Fibroblast of upper back skin (primary cell): ENCODE measurements at regions not wholly inside any gene's neighbourhood (a gene's known extent, or its start where the extent isn't known, plus 50 kb on each side); places are given as distances from the start of the nearest gene placed in this dataset.
"Not testable (repeated sequence)": the region's sequence is repeated elsewhere in the genome, so short reads cannot be mapped to it uniquely, and the experiment has no call there.

Experiments
- DNase-seq: peaks from one replicate; pipeline ENCODE4 v3.0.0-alpha.2; 2013

- no peak for DNase-seq
These were observed 73.8 kb upstream of the EPCAM start for GRCh38 chr2:47295131-47295980.

- DNase-seq: no peak
These were observed 75.1 kb upstream of the EPCAM start for GRCh38 chr2:47293976-47294375.

- DNase-seq: peak; percentile 95
These were observed 80.2 kb upstream of the EPCAM start for GRCh38 chr2:47288864-47289263.

GRCh38 chr2:47283659-47284058 lies 85.5 kb upstream of the EPCAM start:
- DNase-seq: no peak

GRCh38 chr2:47282621-47283272 lies 86.4 kb upstream of the EPCAM start:
- DNase-seq: no peak

- not testable (repeated sequence) for DNase-seq
These were observed 89.6 kb upstream of the EPCAM start for GRCh38 chr2:47279525-47279924.

- no peak for DNase-seq
These were observed 91.1 kb upstream of the EPCAM start for GRCh38 chr2:47277987-47278386.

GRCh38 chr2:47277187-47277586 lies 91.9 kb upstream of the EPCAM start:
- no peak for DNase-seq

GRCh38 chr2:47276061-47276460 lies 93.0 kb upstream of the EPCAM start:
- no peak for DNase-seq

- peak; percentile 93 for DNase-seq
These were observed 94.9 kb upstream of the EPCAM start for GRCh38 chr2:47274054-47274782.

GRCh38 chr2:47272905-47273758 lies 96.0 kb upstream of the EPCAM start:
- DNase-seq: no peak

- DNase-seq: peak; percentile 46
These were observed 95.9 kb upstream of the CALM2 start for GRCh38 chr2:47272031-47272864.

GRCh38 chr2:47271054-47272000 lies 95.0 kb upstream of the CALM2 start:
- no peak for DNase-seq

GRCh38 chr2:47270421-47270820 lies 94.1 kb upstream of the CALM2 start:
- no peak for DNase-seq

- peak; percentile 98 for DNase-seq
These were observed 93.3 kb upstream of the CALM2 start for GRCh38 chr2:47269316-47270232.

- no peak for DNase-seq
These were observed 91.4 kb upstream of the CALM2 start for GRCh38 chr2:47267711-47268086.

- peak; percentile 16 for DNase-seq
These were observed 90.8 kb upstream of the CALM2 start for GRCh38 chr2:47266939-47267710.

- DNase-seq: peak; percentile 22
These were observed 89.5 kb upstream of the CALM2 start for GRCh38 chr2:47265751-47266231.
